ENCODE measurements at regions not wholly inside any gene's neighbourhood (a gene's known extent, or its start where the extent isn't known, plus 50 kb on each side); places are given as distances from the start of the nearest gene placed in this dataset.

DNA sequence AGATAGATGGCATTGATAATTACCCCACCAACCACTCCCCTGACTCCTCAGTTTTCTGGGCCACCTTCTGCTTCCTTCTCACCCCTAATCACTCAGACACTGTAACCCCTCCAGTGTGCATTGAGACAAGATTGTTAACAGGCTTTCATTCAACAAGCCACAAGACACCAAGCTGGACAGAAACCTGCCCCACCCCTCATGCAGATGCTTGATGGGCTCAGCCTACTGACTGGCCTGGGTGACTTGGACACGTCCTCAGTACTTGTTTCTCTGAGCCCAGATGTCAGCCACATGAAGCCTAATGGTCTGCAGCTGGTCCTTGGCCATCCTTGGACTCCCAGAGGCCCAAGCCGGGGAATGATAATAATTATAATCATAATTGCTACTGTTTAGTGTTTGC lies 71.4 kb upstream of the SMIM23 start:
- TF ChIP-seq, protein P1, sequence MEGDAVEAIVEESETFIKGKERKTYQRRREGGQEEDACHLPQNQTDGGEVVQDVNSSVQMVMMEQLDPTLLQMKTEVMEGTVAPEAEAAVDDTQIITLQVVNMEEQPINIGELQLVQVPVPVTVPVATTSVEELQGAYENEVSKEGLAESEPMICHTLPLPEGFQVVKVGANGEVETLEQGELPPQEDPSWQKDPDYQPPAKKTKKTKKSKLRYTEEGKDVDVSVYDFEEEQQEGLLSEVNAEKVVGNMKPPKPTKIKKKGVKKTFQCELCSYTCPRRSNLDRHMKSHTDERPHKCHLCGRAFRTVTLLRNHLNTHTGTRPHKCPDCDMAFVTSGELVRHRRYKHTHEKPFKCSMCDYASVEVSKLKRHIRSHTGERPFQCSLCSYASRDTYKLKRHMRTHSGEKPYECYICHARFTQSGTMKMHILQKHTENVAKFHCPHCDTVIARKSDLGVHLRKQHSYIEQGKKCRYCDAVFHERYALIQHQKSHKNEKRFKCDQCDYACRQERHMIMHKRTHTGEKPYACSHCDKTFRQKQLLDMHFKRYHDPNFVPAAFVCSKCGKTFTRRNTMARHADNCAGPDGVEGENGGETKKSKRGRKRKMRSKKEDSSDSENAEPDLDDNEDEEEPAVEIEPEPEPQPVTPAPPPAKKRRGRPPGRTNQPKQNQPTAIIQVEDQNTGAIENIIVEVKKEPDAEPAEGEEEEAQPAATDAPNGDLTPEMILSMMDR (conservative IDR thresholded peaks at IDR 0.05 in 1 of 2, IDR thresholded peaks at IDR 0.05 in 1 of 2; ENCODE audit: low read depth in 1 of 2, low read length in 2 of 2): no peak
- TF ChIP-seq EZH2 (IDR thresholded peaks at IDR 0.05; ENCODE audit: low read length, missing control alignments): no peak

All from fibroblast of lung (primary cell).